ENCODE measurements at regions not wholly inside any gene's neighbourhood (a gene's known extent, or its start where the extent isn't known, plus 50 kb on each side); places are given as distances from the start of the nearest gene placed in this dataset.

GRCh38 chr4:123046096-123046495, 123.7 kb upstream of the NUDT6 start:
- Histone ChIP-seq H3K4me1 (ENCODE audit: insufficient read depth, low read length) (no peaks in the 10 kb centered on the region), H3K9me3 (ENCODE audit: low read depth, low read length) (peaks cover 67% of the 10 kb centered on the region), H3K4me3 (ENCODE audit: low read length) (no peak overlapping the region), H3K27me3 (ENCODE audit: insufficient read depth, low read length) (no peaks in the 10 kb centered on the region)

GRCh38 chr4:123050018-123050417, 127.6 kb upstream of the NUDT6 start:
- Histone ChIP-seq H3K27me3 (ENCODE audit: insufficient read depth, low read length) (no peaks in the 10 kb centered on the region), H3K4me1 (ENCODE audit: insufficient read depth, low read length) (no peaks in the 10 kb centered on the region), H3K9me3 (ENCODE audit: low read depth, low read length) (peaks cover 54% of the 10 kb centered on the region), H3K4me3 (ENCODE audit: low read length) (no peak overlapping the region)

- Histone ChIP-seq H3K27me3 (ENCODE audit: insufficient read depth, low read length) (no peaks in the 10 kb centered on the region), H3K9me3 (ENCODE audit: low read depth, low read length) (peaks cover 53% of the 10 kb centered on the region), H3K4me3 (ENCODE audit: low read length) (no peak overlapping the region), H3K4me1 (ENCODE audit: insufficient read depth, low read length) (no peaks in the 10 kb centered on the region)
These were observed 129.6 kb upstream of the NUDT6 start for GRCh38 chr4:123052007-123052406.

GRCh38 chr4:123055943-123056342, 133.5 kb upstream of the NUDT6 start:
- Histone ChIP-seq H3K4me3 (ENCODE audit: low read length) (no peak overlapping the region), H3K4me1 (ENCODE audit: insufficient read depth, low read length) (no peaks in the 10 kb centered on the region), H3K9me3 (ENCODE audit: low read depth, low read length) (peaks cover 14% of the 10 kb centered on the region), H3K27me3 (ENCODE audit: insufficient read depth, low read length) (no peaks in the 10 kb centered on the region)

- Histone ChIP-seq H3K4me1 (ENCODE audit: insufficient read depth, low read length) (no peaks in the 10 kb centered on the region), H3K4me3 (ENCODE audit: low read length) (no peak overlapping the region), H3K9me3 (ENCODE audit: low read depth, low read length) (no peaks in the 10 kb centered on the region), H3K27me3 (ENCODE audit: insufficient read depth, low read length) (no peaks in the 10 kb centered on the region)
These were observed 137.8 kb upstream of the NUDT6 start for GRCh38 chr4:123060039-123060770.

- Histone ChIP-seq H3K4me3 (ENCODE audit: low read length) (no peak overlapping the region), H3K27me3 (ENCODE audit: insufficient read depth, low read length) (no peaks in the 10 kb centered on the region)
These were observed 142.0 kb upstream of the NUDT6 start for GRCh38 chr4:123064390-123064789.

GRCh38 chr4:123068081-123068480, 145.7 kb upstream of the NUDT6 start:
- no peak overlapping the region for H3K4me3 ChIP-seq (ENCODE audit: low read length)
- no peaks in the 10 kb centered on the region for H3K27me3 ChIP-seq (ENCODE audit: insufficient read depth, low read length)
- H3K4me1 ChIP-seq (ENCODE audit: insufficient read depth, low read length) = no peaks in the 10 kb centered on the region
- no peaks in the 10 kb centered on the region for H3K9me3 ChIP-seq (ENCODE audit: low read depth, low read length)

More at GRCh38 chr4:123064390-123064789, 142.0 kb upstream of the NUDT6 start:
- Histone ChIP-seq H3K4me1 (ENCODE audit: insufficient read depth, low read length) (no peaks in the 10 kb centered on the region), H3K9me3 (ENCODE audit: low read depth, low read length) (no peaks in the 10 kb centered on the region)

GRCh38 chr4:123072060-123072459, 149.7 kb upstream of the NUDT6 start:
- Histone ChIP-seq H3K27me3 (ENCODE audit: insufficient read depth, low read length) (no peaks in the 10 kb centered on the region), H3K4me1 (ENCODE audit: insufficient read depth, low read length) (no peaks in the 10 kb centered on the region), H3K9me3 (ENCODE audit: low read depth, low read length) (no peaks in the 10 kb centered on the region), H3K4me3 (ENCODE audit: low read length) (no peak overlapping the region)

- Histone ChIP-seq H3K27me3 (ENCODE audit: insufficient read depth, low read length) (no peaks in the 10 kb centered on the region), H3K9me3 (ENCODE audit: low read depth, low read length) (no peaks in the 10 kb centered on the region), H3K4me1 (ENCODE audit: insufficient read depth, low read length) (no peaks in the 10 kb centered on the region)
These were observed 151.3 kb upstream of the NUDT6 start for GRCh38 chr4:123073650-123074049.

GRCh38 chr4:123077330-123077729, 154.9 kb upstream of the NUDT6 start:
- no peaks in the 10 kb centered on the region for H3K27me3 ChIP-seq (ENCODE audit: insufficient read depth, low read length)
- H3K4me3 ChIP-seq (ENCODE audit: low read length) = no peak overlapping the region
- H3K9me3 ChIP-seq (ENCODE audit: low read depth, low read length) = no peaks in the 10 kb centered on the region

More at GRCh38 chr4:123073650-123074049, 151.3 kb upstream of the NUDT6 start:
- H3K4me3 ChIP-seq (ENCODE audit: low read length) = no peak overlapping the region

GRCh38 chr4:123081971-123082370, 159.6 kb upstream of the NUDT6 start:
- Histone ChIP-seq H3K4me3 (ENCODE audit: low read length) (no peak overlapping the region), H3K4me1 (ENCODE audit: insufficient read depth, low read length) (no peaks in the 10 kb centered on the region), H3K9me3 (ENCODE audit: low read depth, low read length) (no peaks in the 10 kb centered on the region), H3K27me3 (ENCODE audit: insufficient read depth, low read length) (no peaks in the 10 kb centered on the region)

More at GRCh38 chr4:123077330-123077729, 154.9 kb upstream of the NUDT6 start:
- no peaks in the 10 kb centered on the region for H3K4me1 ChIP-seq (ENCODE audit: insufficient read depth, low read length)

GRCh38 chr4:123083646-123084045, 161.2 kb upstream of the NUDT6 start:
- Histone ChIP-seq H3K27me3 (ENCODE audit: insufficient read depth, low read length) (no peaks in the 10 kb centered on the region), H3K9me3 (ENCODE audit: low read depth, low read length) (no peaks in the 10 kb centered on the region), H3K4me3 (ENCODE audit: low read length) (no peak overlapping the region), H3K4me1 (ENCODE audit: insufficient read depth, low read length) (peaks cover 13% of the 10 kb centered on the region)

- peaks cover 13% of the 10 kb centered on the region for H3K4me1 ChIP-seq (ENCODE audit: insufficient read depth, low read length)
- H3K4me3 ChIP-seq (ENCODE audit: low read length) = no peak overlapping the region
- H3K9me3 ChIP-seq (ENCODE audit: low read depth, low read length) = no peaks in the 10 kb centered on the region
- H3K27me3 ChIP-seq (ENCODE audit: insufficient read depth, low read length) = no peaks in the 10 kb centered on the region
These were observed 166.1 kb upstream of the NUDT6 start for GRCh38 chr4:123088501-123088900.

GRCh38 chr4:123090886-123091285, 168.5 kb upstream of the NUDT6 start:
- H3K4me1 ChIP-seq (ENCODE audit: insufficient read depth, low read length) = peaks cover 13% of the 10 kb centered on the region
- H3K4me3 ChIP-seq (ENCODE audit: low read length) = no peak overlapping the region
- no peaks in the 10 kb centered on the region for H3K27me3 ChIP-seq (ENCODE audit: insufficient read depth, low read length)
- H3K9me3 ChIP-seq (ENCODE audit: low read depth, low read length) = no peaks in the 10 kb centered on the region

- H3K27me3 ChIP-seq (ENCODE audit: insufficient read depth, low read length) = no peaks in the 10 kb centered on the region
These were observed 170.2 kb upstream of the NUDT6 start for GRCh38 chr4:123092586-123092985.

GRCh38 chr4:123093236-123093635, 170.8 kb upstream of the NUDT6 start:
- H3K4me3 ChIP-seq (ENCODE audit: low read length) = no peak overlapping the region
- H3K9me3 ChIP-seq (ENCODE audit: low read depth, low read length) = no peaks in the 10 kb centered on the region
- peaks cover under 1% of the 10 kb centered on the region for H3K4me1 ChIP-seq (ENCODE audit: insufficient read depth, low read length)
- no peaks in the 10 kb centered on the region for H3K27me3 ChIP-seq (ENCODE audit: insufficient read depth, low read length)

More at GRCh38 chr4:123092586-123092985, 170.2 kb upstream of the NUDT6 start:
- Histone ChIP-seq H3K4me3 (ENCODE audit: low read length) (no peak overlapping the region), H3K9me3 (ENCODE audit: low read depth, low read length) (no peaks in the 10 kb centered on the region), H3K4me1 (ENCODE audit: insufficient read depth, low read length) (peaks cover 7% of the 10 kb centered on the region)
